Ovary (tissue), 3 donors: ENCODE measurements at regions not wholly inside any gene's neighbourhood (a gene's known extent, or its start where the extent isn't known, plus 50 kb on each side); places are given as distances from the start of the nearest gene placed in this dataset.

ENCODE experiments used
- EP300 ChIP-seq: sonication (generic); formaldehyde crosslinking; IDR thresholded peaks from one replicate; pipeline ENCODE4 v1.6.1; 2017; ENCODE audit warnings: antibody characterized with exemption
- POLR2A ChIP-seq: fragments of 450-650 bp; IDR thresholded peaks from one replicate; pipeline ENCODE4 v1.6.1; 2017; ENCODE audit warnings: antibody characterized with exemption, mild to moderate bottlenecking, moderate library complexity
- TF ChIP-seq, protein P1 (sequence below), 3 donors: fragments of 450-650 bp in 2 of 3; fragments of 200-600 bp in 1 of 3; IDR thresholded peaks; one replicate each; pipeline versions ENCODE4 v1.5.1 to v1.8.0; 2016 to 2022; ENCODE audit warnings: antibody characterized with exemption in 3 of 3, mild to moderate bottlenecking in 1 of 3
- donor health status: DM: no; HTN: no; CAD: no.

DNA sequence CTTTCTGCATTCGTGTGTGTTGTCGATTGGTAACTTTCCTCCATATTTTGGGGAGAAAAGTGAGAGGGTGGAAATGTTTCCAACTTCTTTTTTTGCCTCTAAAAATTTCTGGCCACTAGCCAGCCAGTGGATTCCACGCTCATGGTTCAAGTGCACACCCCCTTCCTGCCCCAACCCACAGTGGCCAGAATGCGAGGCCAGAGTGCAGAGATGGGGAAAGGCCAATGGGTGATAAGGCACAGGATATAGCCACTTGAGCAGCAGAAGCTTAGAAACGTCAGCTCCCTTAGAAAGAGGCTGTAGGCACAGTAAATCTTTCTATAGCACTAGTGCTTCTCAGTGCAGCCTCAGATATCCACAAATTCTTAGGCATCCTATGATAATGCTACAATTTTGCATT lies 75.8 kb upstream of the ADRB2 start:
- TF ChIP-seq, protein P1, sequence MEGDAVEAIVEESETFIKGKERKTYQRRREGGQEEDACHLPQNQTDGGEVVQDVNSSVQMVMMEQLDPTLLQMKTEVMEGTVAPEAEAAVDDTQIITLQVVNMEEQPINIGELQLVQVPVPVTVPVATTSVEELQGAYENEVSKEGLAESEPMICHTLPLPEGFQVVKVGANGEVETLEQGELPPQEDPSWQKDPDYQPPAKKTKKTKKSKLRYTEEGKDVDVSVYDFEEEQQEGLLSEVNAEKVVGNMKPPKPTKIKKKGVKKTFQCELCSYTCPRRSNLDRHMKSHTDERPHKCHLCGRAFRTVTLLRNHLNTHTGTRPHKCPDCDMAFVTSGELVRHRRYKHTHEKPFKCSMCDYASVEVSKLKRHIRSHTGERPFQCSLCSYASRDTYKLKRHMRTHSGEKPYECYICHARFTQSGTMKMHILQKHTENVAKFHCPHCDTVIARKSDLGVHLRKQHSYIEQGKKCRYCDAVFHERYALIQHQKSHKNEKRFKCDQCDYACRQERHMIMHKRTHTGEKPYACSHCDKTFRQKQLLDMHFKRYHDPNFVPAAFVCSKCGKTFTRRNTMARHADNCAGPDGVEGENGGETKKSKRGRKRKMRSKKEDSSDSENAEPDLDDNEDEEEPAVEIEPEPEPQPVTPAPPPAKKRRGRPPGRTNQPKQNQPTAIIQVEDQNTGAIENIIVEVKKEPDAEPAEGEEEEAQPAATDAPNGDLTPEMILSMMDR (IDR thresholded peaks at IDR 0.05) = no peak
- TF ChIP-seq EP300 (no peak), POLR2A (no peak)
